HL-60 (cell line): ENCODE measurements at regions not wholly inside any gene's neighbourhood (a gene's known extent, or its start where the extent isn't known, plus 50 kb on each side); places are given as distances from the start of the nearest gene placed in this dataset.

Experiments used
- CTCF ChIP-seq: IDR thresholded peaks from one replicate; pipeline ENCODE4 v1.5.1; 2011; ENCODE audit warnings: low read length, control low read depth, inconsistent platforms; ENCODE audit not compliant: insufficient read depth
- GABPA ChIP-seq: IDR thresholded peaks from 2 replicates; pipeline ENCODE4 v1.6.1; 2012; ENCODE audit warnings: low read depth

DNA sequence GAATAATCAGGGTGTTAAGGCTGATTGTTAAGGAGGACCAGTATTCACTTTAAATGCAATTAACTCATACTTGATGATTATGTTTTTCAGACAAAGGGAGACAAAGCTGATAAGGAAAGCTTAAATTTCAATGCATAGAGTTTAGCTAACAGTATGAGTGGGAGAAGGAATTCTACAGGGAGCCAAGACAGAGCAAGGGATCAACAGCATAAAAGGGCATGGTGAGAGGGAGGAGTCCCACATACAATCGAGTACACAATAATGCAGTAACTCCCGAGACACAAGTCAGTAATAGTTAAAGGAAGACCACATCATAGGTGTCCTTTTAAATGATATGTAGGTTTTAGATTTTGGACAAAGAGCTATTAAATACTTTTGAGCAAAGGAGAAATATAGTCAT is 191.7 kb upstream of the PTPRD start:
- TF ChIP-seq CTCF, result no peak
- TF ChIP-seq GABPA, result no peak
